ENCODE measurements at regions not wholly inside any gene's neighbourhood (a gene's known extent, or its start where the extent isn't known, plus 50 kb on each side); places are given as distances from the start of the nearest gene placed in this dataset.

- no peaks in the 10 kb centered on the region for H3K27me3 Mint-ChIP-seq
- POLR2A ChIA-PET, result interaction anchor here (0.6 kb wide), 1 partner anchor 499 kb away, joined by 3 read pairs; no protein-coding TSS in a partner anchor
- H3K4me1 Mint-ChIP-seq (ENCODE audit: low read depth), result peaks cover 3% of the 10 kb centered on the region
- intact Hi-C loops (cut with micrococcal nuclease), result no loop called here
- DNase-seq (no peak), ATAC-seq (no peak)
- no peaks in the 10 kb centered on the region for H3K36me3 Mint-ChIP-seq (ENCODE audit: low read depth)
- no peak overlapping the region for H3K4me3 Mint-ChIP-seq
- no peaks in the 10 kb centered on the region for H3K9me3 Mint-ChIP-seq
- H3K27ac Mint-ChIP-seq, result no peak overlapping the region
- CTCF ChIA-PET, result interaction anchor here (1.0 to 5.0 kb wide), 6 partner anchors 8 to 149 kb away, joined by 3 to 32 read pairs (median 6); no protein-coding TSS in a partner anchor
- TF ChIP-seq CTCF (IDR thresholded peaks at IDR 0.05), result no peak
These were observed 83.6 kb upstream of the ZBED5 start for GRCh38 chr11:10941414-10941813.

GRCh38 chr11:10938650-10939387 is 81.0 kb upstream of the ZBED5 start:
- no peak for TF ChIP-seq CTCF (IDR thresholded peaks at IDR 0.05)
- CTCF ChIA-PET, result interaction anchor here (0.7 to 2.0 kb wide), 3 partner anchors 85 to 146 kb away, joined by 4 to 7 read pairs (median 5); no protein-coding TSS in a partner anchor
- ATAC-seq, result no peak
- POLR2A ChIA-PET, result no interaction called here
- Mint-ChIP-seq H3K4me3 (no peak overlapping the region), H3K9me3 (no peaks in the 10 kb centered on the region), H3K4me1 (ENCODE audit: low read depth) (peaks cover 6% of the 10 kb centered on the region), H3K27me3 (peaks cover 6% of the 10 kb centered on the region), H3K27ac (no peak overlapping the region), H3K36me3 (ENCODE audit: low read depth) (no peaks in the 10 kb centered on the region)
- no peak for DNase-seq
- intact Hi-C loops (cut with micrococcal nuclease), result loop anchor here (10.0 kb wide), 2 partner anchors 144 to 846 kb away; no protein-coding TSS in a partner anchor

GRCh38 chr11:10938231-10938630 is 80.4 kb upstream of the ZBED5 start:
- no peak for ATAC-seq
- DNase-seq, result no peak
- Mint-ChIP-seq H3K4me1 (ENCODE audit: low read depth) (peaks cover 9% of the 10 kb centered on the region), H3K27ac (no peak overlapping the region), H3K9me3 (no peaks in the 10 kb centered on the region), H3K4me3 (no peak overlapping the region), H3K36me3 (ENCODE audit: low read depth) (no peaks in the 10 kb centered on the region), H3K27me3 (peaks cover 9% of the 10 kb centered on the region)
- CTCF ChIA-PET, result interaction anchor here (1.8 to 2.0 kb wide), 2 partner anchors 85 to 145 kb away, joined by 5 to 7 read pairs; no protein-coding TSS in a partner anchor
- intact Hi-C loops (cut with micrococcal nuclease), result loop anchor here (10.0 kb wide), 2 partner anchors 143 to 847 kb away; no protein-coding TSS in a partner anchor
- POLR2A ChIA-PET, result no interaction called here
- no peak for TF ChIP-seq CTCF (IDR thresholded peaks at IDR 0.05)

- no peak for TF ChIP-seq CTCF (IDR thresholded peaks at IDR 0.05)
- peaks cover 6% of the 10 kb centered on the region for H3K4me1 Mint-ChIP-seq (ENCODE audit: low read depth)
- POLR2A ChIA-PET, result interaction anchor here (0.9 kb wide), 1 partner anchor 319 kb away, joined by 3 read pairs; no protein-coding TSS in a partner anchor
- H3K27ac Mint-ChIP-seq, result no peak overlapping the region
- no peak for DNase-seq
- H3K9me3 Mint-ChIP-seq, result no peaks in the 10 kb centered on the region
- H3K36me3 Mint-ChIP-seq (ENCODE audit: low read depth), result no peaks in the 10 kb centered on the region
- H3K27me3 Mint-ChIP-seq, result peaks cover 14% of the 10 kb centered on the region
- intact Hi-C loops (cut with micrococcal nuclease), result loop anchor here (10.0 kb wide), 2 partner anchors 143 to 847 kb away; no protein-coding TSS in a partner anchor
- H3K4me3 Mint-ChIP-seq, result no peak overlapping the region
- ATAC-seq, result no peak
- CTCF ChIA-PET, result interaction anchor here (0.8 to 7.7 kb wide), 4 partner anchors 10 to 145 kb away, joined by 4 to 66 read pairs (median 29); no protein-coding TSS in a partner anchor
These were observed 79.5 kb upstream of the ZBED5 start for GRCh38 chr11:10937385-10937771.

Data from activated CD8-positive, alpha-beta T cell treated with anti-CD3 and anti-CD28 coated beads for 36 hours (primary cell).